Endothelial cell of umbilical vein (primary cell): ENCODE measurements at regions not wholly inside any gene's neighbourhood (a gene's known extent, or its start where the extent isn't known, plus 50 kb on each side); places are given as distances from the start of the nearest gene placed in this dataset.

Experiments used
- BruUV-seq: library from RNA; stranded (reverse); fragments of 400-500 nt; replicated peaks from 2 replicates; lab custom pipeline; 2021; lab: Mats Ljungman, UMichigan
- CTCF ChIA-PET: fragments of 300-600, 350-600 bp; sonication (Branson Sonifier 250); formaldehyde crosslinking; loops from one replicate; lab custom pipeline; 2021; ENCODE audit warnings: antibody characterized with exemption, inconsistent platforms; lab: Charles Lee
- POLR2A ChIA-PET: fragments of 300-600, 350-600 bp; sonication (Branson Sonifier 250); formaldehyde crosslinking; loops from one replicate; lab custom pipeline; 2021; ENCODE audit warnings: antibody characterized with exemption, inconsistent platforms; lab: Charles Lee
- DNase-seq: peaks from one replicate; pipeline ENCODE4 v3.0.0-alpha.2; 2011; ENCODE audit warnings: low read depth, low spot score
- FAIRE-seq: peaks from 2 replicates; lab custom pipeline; 2011; peaks lifted over from hg19 to GRCh38; lab: Jason Lieb, UNC
- H2AFZ ChIP-seq: 2 replicates; pipeline ENCODE4 v1.6.0; 2012; ENCODE audit warnings: low read depth, low read length, control low read depth, inconsistent platforms
- H3K27ac ChIP-seq: 2 replicates; pipeline ENCODE4 v1.5.1; 2011; ENCODE audit warnings: low read depth, mild to moderate bottlenecking, control low read depth, low read length, moderate library complexity; ENCODE audit not compliant: insufficient read depth
- H3K27me3 ChIP-seq, 2 experiments: 2 replicates each; pipeline versions ENCODE4 v1.6.0 to v1.6.1; 2011; ENCODE audit warnings: low read length in 2 of 2, mixed read lengths in 1 of 2; ENCODE audit not compliant: control insufficient read depth in 2 of 2, insufficient read depth in 2 of 2
- H3K36me3 ChIP-seq, 2 experiments: 2 replicates in 1 of 2; 3 replicates in 1 of 2; pipeline ENCODE4 v1.5.1; 2011; ENCODE audit warnings: low read length in 2 of 2, mild to moderate bottlenecking in 1 of 2, moderate library complexity in 1 of 2; ENCODE audit not compliant: control insufficient read depth in 2 of 2, insufficient read depth in 2 of 2; ENCODE audit errors: extremely low read depth in 1 of 2
- H3K4me1 ChIP-seq: 3 replicates; pipeline ENCODE4 v1.5.1; 2011; ENCODE audit warnings: mild to moderate bottlenecking, low read length; ENCODE audit not compliant: control insufficient read depth, insufficient read depth; ENCODE audit errors: extremely low read depth
- H3K4me2 ChIP-seq: 2 replicates; pipeline ENCODE4 v1.6.1; 2011; ENCODE audit warnings: low read length, control low read depth, mixed read lengths; ENCODE audit not compliant: insufficient read depth
- H3K4me3 ChIP-seq, 3 experiments: fragments of 200-600 bp in 1 of 3; sonication (generic), shearing (Covaris generic) in 1 of 3; replicated peaks in 1 of 3; 2 replicates each; pipeline ENCODE4 v1.5.1; 2011 to 2016; ENCODE audit warnings: control low read depth in 3 of 3, low read length in 3 of 3, mild to moderate bottlenecking in 2 of 3, inconsistent platforms in 1 of 3, low read depth in 1 of 3, moderate library complexity in 1 of 3; ENCODE audit not compliant: insufficient read depth in 1 of 3
- H3K79me2 ChIP-seq: 2 replicates; pipeline ENCODE4 v1.6.0; 2012; ENCODE audit warnings: low read length, inconsistent platforms; ENCODE audit not compliant: control insufficient read depth, insufficient read depth
- H3K9ac ChIP-seq: replicated peaks from 2 replicates; pipeline ENCODE3; 2011; ENCODE audit warnings: low read length, control low read depth; ENCODE audit not compliant: insufficient read depth; ENCODE audit errors: extremely low read depth
- H3K9me1 ChIP-seq: replicated peaks from 3 replicates; pipeline ENCODE4 v1.6.0; 2011; ENCODE audit warnings: mild to moderate bottlenecking, low read length; ENCODE audit not compliant: control insufficient read depth, insufficient read depth; ENCODE audit errors: extremely low read depth
- H3K9me3 ChIP-seq: replicated peaks from 2 replicates; pipeline ENCODE4 v1.5.1; 2012; ENCODE audit warnings: low read length, inconsistent platforms; ENCODE audit not compliant: control insufficient read depth, insufficient read depth
- H4K20me1 ChIP-seq: replicated peaks from 2 replicates; pipeline ENCODE3; 2011; ENCODE audit warnings: mild to moderate bottlenecking, low read length; ENCODE audit not compliant: control insufficient read depth, insufficient read depth; ENCODE audit errors: extremely low read depth
- CTCF ChIP-seq, 2 donors: IDR thresholded peaks; 1 replicate in 1 of 2; 2 replicates in 1 of 2; pipeline ENCODE4 v1.5.1; 2011; ENCODE audit warnings: low read length in 2 of 2, mild to moderate bottlenecking in 2 of 2, moderate library complexity in 2 of 2, control low read depth in 1 of 2, inconsistent platforms in 1 of 2, low read depth in 1 of 2; ENCODE audit not compliant: insufficient read depth in 1 of 2; ENCODE audit errors: extremely low read depth in 1 of 2
- EZH2 ChIP-seq: IDR thresholded peaks from 2 replicates; pipeline ENCODE4 v1.6.1; 2012; ENCODE audit warnings: borderline replicate concordance, low read depth, mild to moderate bottlenecking, moderate library complexity, low read length, inconsistent platforms; ENCODE audit not compliant: severe bottlenecking
- FOS ChIP-seq: IDR thresholded peaks from 2 replicates; pipeline ENCODE4 v1.6.1; 2011; ENCODE audit warnings: mild to moderate bottlenecking, low read length, moderate library complexity, borderline replicate concordance; ENCODE audit not compliant: insufficient read depth
- GATA2 ChIP-seq: IDR thresholded peaks from 2 replicates; pipeline ENCODE4 v1.7.0; 2011; ENCODE audit warnings: low read depth, mild to moderate bottlenecking, moderate library complexity, mixed read lengths, low read length; ENCODE audit not compliant: insufficient read length, insufficient read depth
- dilution Hi-C: fragments of 300-500 bp; cut with MboI; formaldehyde crosslinking; loops from one replicate; pipeline ENCODE4 v1.15.0; 2019; ENCODE audit warnings: low sequenced_read_pairs; ENCODE audit not compliant: extremely low pct_ligation_motif_present
- intact Hi-C: fragments of 100-400 bp; cut with micrococcal nuclease; formaldehyde crosslinking; loops from one replicate; pipeline ENCODE4 v1.10.0; 2022

GRCh38 chr6:1224514-1224913, 87.4 kb upstream of the FOXQ1 start:
- CTCF ChIA-PET, result no interaction called here
- TF ChIP-seq GATA2 (no peak), EZH2 (no peak), CTCF (IDR thresholded peaks at IDR 0.05; ENCODE audit: extremely low read depth in 1 of 2, insufficient read depth in 1 of 2, low read depth in 1 of 2, low read length in 2 of 2) (no peak), FOS (no peak)
- intact Hi-C loops, result no loop called here

More at GRCh38 chr6:1224514-1224913, 87.4 kb upstream of the FOXQ1 start:
- Histone ChIP-seq H3K9ac (no peak overlapping the region), H3K9me1 (no peaks in the 10 kb centered on the region), H3K27me3 (no peaks in the 10 kb centered on the region), H2AFZ (no peak overlapping the region), H3K4me3 (no peak overlapping the region), H3K27ac (no peak overlapping the region), H3K36me3 (no peaks in the 10 kb centered on the region), H3K4me2 (no peak overlapping the region), H3K79me2 (no peaks in the 10 kb centered on the region), H3K9me3 (no peaks in the 10 kb centered on the region), H3K4me1 (no peaks in the 10 kb centered on the region), H4K20me1 (no peaks in the 10 kb centered on the region)
- dilution Hi-C loops, result no loop called here
- FAIRE-seq (no peak), DNase-seq (no peak)
- POLR2A ChIA-PET, result no interaction called here
- no TSS peak for BruUV-seq
